ENCODE measurements at regions not wholly inside any gene's neighbourhood (a gene's known extent, or its start where the extent isn't known, plus 50 kb on each side); places are given as distances from the start of the nearest gene placed in this dataset.
"Not testable (repeated sequence)": the region's sequence is repeated elsewhere in the genome, so short reads cannot be mapped to it uniquely, and the experiment has no call there.

GRCh38 chr1:148679050-148679786 lies 69.4 kb upstream of the NUDT4B start:
- peak overlapping the region in 4 of 5 donors; percentile 31 to 87 (median 56) for H3K4me3 ChIP-seq
- H3K27ac ChIP-seq; H3K4me1 ChIP-seq (replicated peaks in 1 of 2); in situ Hi-C loops (cut with MboI; ENCODE audit: low pct_unique_long_range_greater_than_20kb in 2 of 9, low sequenced_read_pairs in 9 of 9, unreplicated experiment in 9 of 9): not testable (repeated sequence)
- peak; percentile 36 to 87 (median 57) for ATAC-seq (replicated peaks in 6 of 8)
- WGBS, 10 experiments = no CpG with 5 or more reads among the region's 77 CpGs

GRCh38 chr1:148679787-148680326 lies 68.7 kb upstream of the NUDT4B start:
- ATAC-seq (replicated peaks in 6 of 8) = peak; percentile 84 to 98 (median 92)
- in situ Hi-C loops (cut with MboI; ENCODE audit: low pct_unique_long_range_greater_than_20kb in 2 of 9, low sequenced_read_pairs in 9 of 9, unreplicated experiment in 9 of 9); H3K27ac ChIP-seq; H3K4me1 ChIP-seq (replicated peaks in 1 of 2): not testable (repeated sequence)
- peak overlapping the region in 4 of 5 donors; percentile 31 to 87 (median 56) for H3K4me3 ChIP-seq
- no CpG with 5 or more reads among the region's 37 CpGs for WGBS, 10 experiments

GRCh38 chr1:148686735-148687134 lies 61.8 kb upstream of the NUDT4B start:
- H3K27ac ChIP-seq; ATAC-seq (replicated peaks in 6 of 8); H3K4me3 ChIP-seq; H3K4me1 ChIP-seq (replicated peaks in 1 of 2); in situ Hi-C loops (cut with MboI; ENCODE audit: low pct_unique_long_range_greater_than_20kb in 2 of 9, low sequenced_read_pairs in 9 of 9, unreplicated experiment in 9 of 9): not testable (repeated sequence)
- WGBS, 10 experiments = no CpG with 5 or more reads among the region's 4 CpGs

- H3K4me3 ChIP-seq; in situ Hi-C loops (cut with MboI; ENCODE audit: low pct_unique_long_range_greater_than_20kb in 2 of 9, low sequenced_read_pairs in 9 of 9, unreplicated experiment in 9 of 9); ATAC-seq (replicated peaks in 6 of 8); H3K27ac ChIP-seq; H3K4me1 ChIP-seq (replicated peaks in 1 of 2): not testable (repeated sequence)
- no CpG with 5 or more reads among the region's 2 CpGs for WGBS, 10 experiments
These were observed 61.2 kb upstream of the NUDT4B start for GRCh38 chr1:148687376-148687775.
